ENCODE measurements at regions not wholly inside any gene's neighbourhood (a gene's known extent, or its start where the extent isn't known, plus 50 kb on each side); places are given as distances from the start of the nearest gene placed in this dataset.
A peak's percentile ranks its signal among the peaks of the same experiment; 100 is the strongest.

DNA sequence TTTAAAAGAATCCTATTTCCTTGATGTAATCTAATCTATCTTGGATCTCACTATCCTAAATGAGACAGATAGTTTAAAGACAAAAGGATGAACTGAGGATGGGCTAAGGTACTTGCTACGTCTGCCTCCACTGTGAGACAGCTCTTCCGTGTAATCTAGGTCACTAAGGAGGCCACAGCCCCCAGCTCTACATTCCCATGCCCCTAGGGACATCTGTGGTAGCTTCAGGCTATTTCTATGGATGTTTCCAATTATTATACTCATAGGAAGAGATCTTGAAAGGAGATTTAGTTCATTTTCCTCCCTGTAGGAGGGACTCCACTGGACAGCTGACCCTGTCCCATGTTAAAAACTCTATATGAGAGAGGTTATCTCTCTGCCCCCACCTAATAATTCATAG is 140.8 kb upstream of the TRPC5 start:
- Mint-ChIP-seq H3K4me3 (no peak overlapping the region), H3K27me3 (ENCODE audit: insufficient read depth, low read depth, poor library complexity) (no peaks in the 10 kb centered on the region), H3K27ac (no peak overlapping the region), H3K9me3 (no peaks in the 10 kb centered on the region; the same call in 2 of the 3 replicates), H3K36me3 (ENCODE audit: low read depth) (no peaks in the 10 kb centered on the region), H3K4me1 (no peaks in the 10 kb centered on the region)
- no peaks in the 10 kb centered on the region for H3K9me2 ChIP-seq (ENCODE audit: insufficient read depth)
- no peaks in the 10 kb centered on the region for H4K20me1 ChIP-seq (replicated peaks; ENCODE audit: insufficient read depth)
- H3K4me3 ChIP-seq, result no peak overlapping the region
- DNase-seq (ENCODE audit: low spot score) (no peak), ATAC-seq (no peak)
- TF ChIP-seq ZNF114 (CRISPR knock-in tag; IDR thresholded peaks at IDR 0.05), result no peak
- TF ChIP-seq JUNB (IDR thresholded peaks at IDR 0.05; ENCODE audit: unreplicated experiment), result no peak
- TF ChIP-seq, protein P1, sequence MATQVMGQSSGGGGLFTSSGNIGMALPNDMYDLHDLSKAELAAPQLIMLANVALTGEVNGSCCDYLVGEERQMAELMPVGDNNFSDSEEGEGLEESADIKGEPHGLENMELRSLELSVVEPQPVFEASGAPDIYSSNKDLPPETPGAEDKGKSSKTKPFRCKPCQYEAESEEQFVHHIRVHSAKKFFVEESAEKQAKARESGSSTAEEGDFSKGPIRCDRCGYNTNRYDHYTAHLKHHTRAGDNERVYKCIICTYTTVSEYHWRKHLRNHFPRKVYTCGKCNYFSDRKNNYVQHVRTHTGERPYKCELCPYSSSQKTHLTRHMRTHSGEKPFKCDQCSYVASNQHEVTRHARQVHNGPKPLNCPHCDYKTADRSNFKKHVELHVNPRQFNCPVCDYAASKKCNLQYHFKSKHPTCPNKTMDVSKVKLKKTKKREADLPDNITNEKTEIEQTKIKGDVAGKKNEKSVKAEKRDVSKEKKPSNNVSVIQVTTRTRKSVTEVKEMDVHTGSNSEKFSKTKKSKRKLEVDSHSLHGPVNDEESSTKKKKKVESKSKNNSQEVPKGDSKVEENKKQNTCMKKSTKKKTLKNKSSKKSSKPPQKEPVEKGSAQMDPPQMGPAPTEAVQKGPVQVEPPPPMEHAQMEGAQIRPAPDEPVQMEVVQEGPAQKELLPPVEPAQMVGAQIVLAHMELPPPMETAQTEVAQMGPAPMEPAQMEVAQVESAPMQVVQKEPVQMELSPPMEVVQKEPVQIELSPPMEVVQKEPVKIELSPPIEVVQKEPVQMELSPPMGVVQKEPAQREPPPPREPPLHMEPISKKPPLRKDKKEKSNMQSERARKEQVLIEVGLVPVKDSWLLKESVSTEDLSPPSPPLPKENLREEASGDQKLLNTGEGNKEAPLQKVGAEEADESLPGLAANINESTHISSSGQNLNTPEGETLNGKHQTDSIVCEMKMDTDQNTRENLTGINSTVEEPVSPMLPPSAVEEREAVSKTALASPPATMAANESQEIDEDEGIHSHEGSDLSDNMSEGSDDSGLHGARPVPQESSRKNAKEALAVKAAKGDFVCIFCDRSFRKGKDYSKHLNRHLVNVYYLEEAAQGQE (IDR thresholded peaks at IDR 0.05; ENCODE audit: unreplicated experiment), result no peak
- TF ChIP-seq, protein P2, sequence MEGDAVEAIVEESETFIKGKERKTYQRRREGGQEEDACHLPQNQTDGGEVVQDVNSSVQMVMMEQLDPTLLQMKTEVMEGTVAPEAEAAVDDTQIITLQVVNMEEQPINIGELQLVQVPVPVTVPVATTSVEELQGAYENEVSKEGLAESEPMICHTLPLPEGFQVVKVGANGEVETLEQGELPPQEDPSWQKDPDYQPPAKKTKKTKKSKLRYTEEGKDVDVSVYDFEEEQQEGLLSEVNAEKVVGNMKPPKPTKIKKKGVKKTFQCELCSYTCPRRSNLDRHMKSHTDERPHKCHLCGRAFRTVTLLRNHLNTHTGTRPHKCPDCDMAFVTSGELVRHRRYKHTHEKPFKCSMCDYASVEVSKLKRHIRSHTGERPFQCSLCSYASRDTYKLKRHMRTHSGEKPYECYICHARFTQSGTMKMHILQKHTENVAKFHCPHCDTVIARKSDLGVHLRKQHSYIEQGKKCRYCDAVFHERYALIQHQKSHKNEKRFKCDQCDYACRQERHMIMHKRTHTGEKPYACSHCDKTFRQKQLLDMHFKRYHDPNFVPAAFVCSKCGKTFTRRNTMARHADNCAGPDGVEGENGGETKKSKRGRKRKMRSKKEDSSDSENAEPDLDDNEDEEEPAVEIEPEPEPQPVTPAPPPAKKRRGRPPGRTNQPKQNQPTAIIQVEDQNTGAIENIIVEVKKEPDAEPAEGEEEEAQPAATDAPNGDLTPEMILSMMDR (conservative IDR thresholded peaks at IDR 0.05; ENCODE audit: low read depth in 2 of 2), result no peak
- TF ChIP-seq EZH2 (IDR thresholded peaks at IDR 0.05; ENCODE audit: low read depth, unreplicated experiment), result no peak
- TF ChIP-seq CREB1 (CRISPR knock-in tag; IDR thresholded peaks at IDR 0.05; ENCODE audit: low read depth), result no peak
- TF ChIP-seq ZNF331 (CRISPR knock-in tag; IDR thresholded peaks at IDR 0.05; ENCODE audit: low read depth), result no peak
- no peak for TF ChIP-seq NANOG (IDR thresholded peaks at IDR 0.05; ENCODE audit: borderline replicate concordance)
- no peak for TF ChIP-seq EZH2phosphoT487 (IDR thresholded peaks at IDR 0.05; ENCODE audit: unreplicated experiment)
- no peak for TF ChIP-seq STAT1 (IDR thresholded peaks at IDR 0.05; ENCODE audit: unreplicated experiment)
- no peaks in the 10 kb centered on the region for H3K79me2 ChIP-seq (replicated peaks; ENCODE audit: insufficient read depth)
- no peak overlapping the region for H2AFZ ChIP-seq
- no peaks in the 10 kb centered on the region for H3K27me3 ChIP-seq (ENCODE audit: insufficient read depth)
- no peak overlapping the region for H3K27ac ChIP-seq (ENCODE audit: low read depth)
- H3K4me2 ChIP-seq, result no peak overlapping the region
- no peaks in the 10 kb centered on the region for H3K36me3 ChIP-seq (ENCODE audit: insufficient read depth)
- no peaks in the 10 kb centered on the region for H3F3A ChIP-seq (replicated peaks; ENCODE audit: low read depth)
- no peaks in the 10 kb centered on the region for H3K4me1 ChIP-seq (ENCODE audit: insufficient read depth)

DNA sequence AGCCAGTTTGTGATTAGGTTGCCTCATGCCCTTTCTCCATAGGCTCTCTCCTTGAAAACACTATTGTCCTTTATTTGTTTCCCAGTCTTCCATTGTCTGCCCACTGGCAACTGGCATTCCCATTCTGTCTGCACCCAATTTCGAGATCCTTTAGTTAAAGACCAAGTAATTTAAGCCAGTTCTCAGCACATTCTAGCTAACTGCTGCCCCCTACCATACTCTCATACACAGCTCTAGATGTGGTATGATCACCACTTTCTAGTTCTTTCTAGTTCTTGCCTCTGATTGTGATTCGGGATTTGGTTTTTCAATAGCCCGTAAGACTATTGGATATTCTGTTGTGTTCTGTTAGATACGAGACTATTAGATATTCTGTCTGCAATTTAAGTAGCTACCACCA is 135.8 kb upstream of the TRPC5 start:
- no peak for TF ChIP-seq EZH2phosphoT487 (IDR thresholded peaks at IDR 0.05; ENCODE audit: unreplicated experiment)
- TF ChIP-seq, protein P2 (conservative IDR thresholded peaks at IDR 0.05; ENCODE audit: low read depth in 2 of 2), result peak; percentile 40 to 45; a peak in 3 of 4 replicates
- TF ChIP-seq ZNF114 (CRISPR knock-in tag; IDR thresholded peaks at IDR 0.05), result no peak
- TF ChIP-seq POLR2AphosphoS5 (IDR thresholded peaks at IDR 0.05; ENCODE audit: low read depth), result no peak
- H2AFZ ChIP-seq, result no peak overlapping the region
- Mint-ChIP-seq H3K27me3 (ENCODE audit: insufficient read depth, low read depth, poor library complexity) (no peaks in the 10 kb centered on the region), H3K4me3 (no peak overlapping the region), H3K4me1 (no peaks in the 10 kb centered on the region), H3K36me3 (ENCODE audit: low read depth) (no peaks in the 10 kb centered on the region), H3K9me3 (no peaks in the 10 kb centered on the region), H3K27ac (no peak overlapping the region)
- H3K9me2 ChIP-seq (ENCODE audit: insufficient read depth), result no peaks in the 10 kb centered on the region
- no peaks in the 10 kb centered on the region for H3K79me2 ChIP-seq (replicated peaks; ENCODE audit: insufficient read depth)
- H3K36me3 ChIP-seq (ENCODE audit: insufficient read depth), result no peaks in the 10 kb centered on the region
- no peak overlapping the region for H3K4me2 ChIP-seq
- no peaks in the 10 kb centered on the region for H3K27me3 ChIP-seq (ENCODE audit: insufficient read depth)
- ATAC-seq (no peak), DNase-seq (ENCODE audit: low spot score) (peak; percentile 12)
- H4K20me1 ChIP-seq (replicated peaks; ENCODE audit: insufficient read depth), result no peaks in the 10 kb centered on the region
- H3K4me3 ChIP-seq, result no peak overlapping the region
- H3F3A ChIP-seq (replicated peaks; ENCODE audit: low read depth), result no peaks in the 10 kb centered on the region
- no peaks in the 10 kb centered on the region for H3K4me1 ChIP-seq (ENCODE audit: insufficient read depth)
- no peak overlapping the region for H3K27ac ChIP-seq (ENCODE audit: low read depth)
